ENCODE measurements at regions not wholly inside any gene's neighbourhood (a gene's known extent, or its start where the extent isn't known, plus 50 kb on each side); places are given as distances from the start of the nearest gene placed in this dataset.

DNA sequence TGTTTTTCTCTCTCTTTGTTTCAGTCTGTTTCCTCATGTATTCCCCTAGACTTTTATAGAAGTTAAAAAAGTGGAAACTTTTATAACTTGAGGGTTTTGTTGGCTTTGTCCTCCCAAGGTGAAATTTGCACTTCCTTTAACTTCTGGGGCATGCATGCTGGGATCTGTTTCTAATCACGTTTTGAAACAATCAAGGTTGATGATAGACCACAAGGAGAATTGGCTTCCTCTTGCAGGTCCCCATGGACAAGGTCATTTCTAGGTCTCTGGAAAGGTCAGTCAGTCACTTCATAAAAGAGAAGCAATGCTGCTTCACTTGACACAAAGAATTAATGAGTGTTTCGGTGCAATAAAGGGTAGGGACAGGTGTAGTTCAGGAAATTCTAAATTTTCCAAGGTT is 811.8 kb upstream of the CELF2 start:
- DNase-seq (ENCODE audit: low spot score) = no peak
- TF ChIP-seq, protein P1, sequence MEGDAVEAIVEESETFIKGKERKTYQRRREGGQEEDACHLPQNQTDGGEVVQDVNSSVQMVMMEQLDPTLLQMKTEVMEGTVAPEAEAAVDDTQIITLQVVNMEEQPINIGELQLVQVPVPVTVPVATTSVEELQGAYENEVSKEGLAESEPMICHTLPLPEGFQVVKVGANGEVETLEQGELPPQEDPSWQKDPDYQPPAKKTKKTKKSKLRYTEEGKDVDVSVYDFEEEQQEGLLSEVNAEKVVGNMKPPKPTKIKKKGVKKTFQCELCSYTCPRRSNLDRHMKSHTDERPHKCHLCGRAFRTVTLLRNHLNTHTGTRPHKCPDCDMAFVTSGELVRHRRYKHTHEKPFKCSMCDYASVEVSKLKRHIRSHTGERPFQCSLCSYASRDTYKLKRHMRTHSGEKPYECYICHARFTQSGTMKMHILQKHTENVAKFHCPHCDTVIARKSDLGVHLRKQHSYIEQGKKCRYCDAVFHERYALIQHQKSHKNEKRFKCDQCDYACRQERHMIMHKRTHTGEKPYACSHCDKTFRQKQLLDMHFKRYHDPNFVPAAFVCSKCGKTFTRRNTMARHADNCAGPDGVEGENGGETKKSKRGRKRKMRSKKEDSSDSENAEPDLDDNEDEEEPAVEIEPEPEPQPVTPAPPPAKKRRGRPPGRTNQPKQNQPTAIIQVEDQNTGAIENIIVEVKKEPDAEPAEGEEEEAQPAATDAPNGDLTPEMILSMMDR (IDR thresholded peaks at IDR 0.05; ENCODE audit: extremely low read depth, insufficient read depth, missing control alignments) = no peak
- in situ Hi-C loops (cut with MboI; ENCODE audit: low pct_unique_long_range_greater_than_20kb, low sequenced_read_pairs, unreplicated experiment) = no loop called here

DNA sequence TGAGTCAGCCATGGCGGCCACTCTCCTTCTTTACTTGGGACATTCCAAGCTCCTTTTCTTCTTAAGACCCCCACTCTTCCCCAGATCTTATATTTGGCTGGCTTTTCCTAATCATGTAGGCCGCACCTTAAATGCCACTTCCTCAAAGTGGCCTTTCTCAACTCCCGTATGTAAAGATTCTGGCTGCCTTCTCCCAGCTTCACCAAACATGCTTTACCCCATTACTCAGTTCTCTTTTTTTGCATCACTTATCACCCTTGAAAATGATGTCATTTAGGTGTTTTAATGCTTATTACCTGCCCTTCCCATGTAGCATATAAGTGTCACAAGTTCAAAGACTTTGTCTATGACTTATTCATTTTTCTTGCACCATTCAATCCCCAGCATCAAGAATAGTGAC is 810.1 kb upstream of the CELF2 start:
- in situ Hi-C loops (cut with MboI; ENCODE audit: low pct_unique_long_range_greater_than_20kb, low sequenced_read_pairs, unreplicated experiment) = no loop called here
- TF ChIP-seq, protein P1 (IDR thresholded peaks at IDR 0.05; ENCODE audit: extremely low read depth, insufficient read depth, missing control alignments) = no peak
- DNase-seq (ENCODE audit: low spot score) = no peak

DNA sequence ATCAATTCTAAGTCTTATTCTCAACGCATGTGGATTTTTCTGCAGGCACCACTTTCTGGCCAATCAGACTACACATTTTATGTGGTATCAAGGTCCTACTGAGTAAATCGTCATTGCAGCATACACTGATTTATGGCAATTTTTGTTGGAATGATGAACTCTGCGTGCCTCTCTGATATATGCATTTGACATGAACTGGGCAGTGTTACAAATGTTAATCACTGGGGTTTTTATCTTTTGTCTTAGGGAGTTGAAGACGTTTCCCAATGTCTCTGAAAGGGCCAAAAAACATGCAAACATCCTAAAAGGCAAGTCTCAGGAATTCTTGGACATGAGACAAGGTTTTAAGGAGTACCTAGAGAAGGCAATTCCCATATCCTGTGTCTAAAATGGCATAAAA is 809.5 kb upstream of the CELF2 start:
- TF ChIP-seq, protein P1 (IDR thresholded peaks at IDR 0.05; ENCODE audit: extremely low read depth, insufficient read depth, missing control alignments) = no peak
- in situ Hi-C loops (cut with MboI; ENCODE audit: low pct_unique_long_range_greater_than_20kb, low sequenced_read_pairs, unreplicated experiment) = no loop called here
- no peak for DNase-seq (ENCODE audit: low spot score)

DNA sequence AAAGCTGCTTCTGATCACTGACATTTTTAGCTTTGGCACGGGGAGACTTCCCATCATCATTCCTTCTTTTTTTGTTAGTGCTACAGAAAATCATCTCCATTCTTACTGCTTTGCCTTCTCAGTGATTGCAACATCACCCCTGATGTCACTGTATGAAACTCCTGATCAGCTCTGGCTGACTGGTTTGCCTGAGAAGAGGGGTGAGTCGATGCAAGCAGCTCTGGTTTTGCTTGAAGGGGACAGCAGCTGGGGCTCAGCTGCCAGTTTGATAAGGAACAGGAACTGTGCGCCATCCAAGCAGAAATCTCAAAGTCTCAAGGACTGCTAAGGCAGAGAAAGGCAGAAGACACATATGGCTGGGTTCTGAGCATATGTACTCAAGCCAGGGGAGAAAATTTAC is 808.5 kb upstream of the CELF2 start:
- DNase-seq (ENCODE audit: low spot score) = peak; percentile 7
- in situ Hi-C loops (cut with MboI; ENCODE audit: low pct_unique_long_range_greater_than_20kb, low sequenced_read_pairs, unreplicated experiment) = no loop called here
- TF ChIP-seq, protein P1 (IDR thresholded peaks at IDR 0.05; ENCODE audit: extremely low read depth, insufficient read depth, missing control alignments) = no peak

DNA sequence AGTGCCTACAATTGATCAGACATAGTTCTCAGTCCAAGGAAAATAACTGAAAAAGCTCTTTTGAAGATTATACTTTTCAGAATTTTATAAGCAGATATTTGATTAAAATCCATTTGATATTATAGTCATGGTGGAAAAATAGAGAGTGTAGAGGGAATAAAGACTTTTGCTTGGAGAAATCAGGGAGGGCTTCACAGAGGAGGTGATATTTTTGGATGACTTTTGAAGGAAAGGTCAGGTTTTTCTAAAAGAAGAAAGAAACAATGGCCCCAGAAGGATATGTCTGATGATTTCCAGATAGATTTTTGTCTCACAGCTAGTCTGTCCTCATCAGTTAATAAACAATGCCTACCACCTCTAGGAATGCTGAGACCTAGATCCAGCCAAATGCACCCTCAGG is 806.3 kb upstream of the CELF2 start:
- in situ Hi-C loops (cut with MboI; ENCODE audit: low pct_unique_long_range_greater_than_20kb, low sequenced_read_pairs, unreplicated experiment) = no loop called here
- no peak for DNase-seq (ENCODE audit: low spot score)
- TF ChIP-seq, protein P1 (IDR thresholded peaks at IDR 0.05; ENCODE audit: extremely low read depth, insufficient read depth, missing control alignments) = no peak

DNA sequence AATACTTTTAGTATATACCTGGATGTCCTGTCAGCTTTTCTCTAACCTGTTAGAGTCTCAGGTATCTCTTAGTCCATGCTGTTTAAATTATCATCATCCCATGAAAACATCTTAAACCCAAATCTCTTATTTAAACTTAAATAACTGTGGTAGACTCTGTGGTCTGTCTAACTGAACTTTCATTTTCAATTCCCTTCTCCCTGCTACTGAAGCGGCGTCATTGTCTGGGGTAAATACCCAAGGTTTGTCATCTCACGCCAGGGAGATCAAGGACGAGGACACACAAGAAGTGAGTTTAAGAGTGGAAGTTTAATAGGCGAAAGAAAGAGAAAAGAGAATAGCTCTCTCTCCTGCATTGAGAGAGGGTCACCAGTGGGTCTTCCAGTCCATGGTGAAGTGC is 804.4 kb upstream of the CELF2 start:
- in situ Hi-C loops (cut with MboI; ENCODE audit: low pct_unique_long_range_greater_than_20kb, low sequenced_read_pairs, unreplicated experiment) = no loop called here
- no peak for DNase-seq (ENCODE audit: low spot score)
- TF ChIP-seq, protein P1 (IDR thresholded peaks at IDR 0.05; ENCODE audit: extremely low read depth, insufficient read depth, missing control alignments) = no peak

DNA sequence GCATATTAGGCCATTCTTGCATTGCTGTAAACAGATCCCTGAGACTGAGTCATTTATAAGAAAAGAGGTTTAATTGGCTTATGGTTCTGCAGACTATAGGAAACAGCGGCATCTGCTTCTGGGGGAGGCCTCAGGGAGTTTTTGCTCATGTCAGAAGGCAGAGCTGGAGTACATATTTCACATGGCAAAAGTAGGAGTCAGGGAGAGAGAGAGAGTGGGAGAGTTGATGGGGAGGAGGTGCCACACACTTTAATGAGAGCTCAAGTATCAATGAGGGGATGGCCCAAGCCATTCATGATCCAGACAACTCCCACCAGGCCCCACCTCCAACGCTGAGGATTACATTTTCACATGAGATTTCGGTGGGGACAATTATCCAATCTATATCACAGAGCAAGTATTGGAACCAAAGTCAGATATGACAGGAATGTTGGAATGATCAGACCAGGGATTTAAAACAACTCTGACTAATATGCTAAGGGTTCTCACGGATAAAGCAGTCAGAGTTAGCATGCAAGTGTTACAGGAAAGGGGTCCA is 795.3 kb upstream of the CELF2 start:
- no peak for DNase-seq (ENCODE audit: low spot score)
- in situ Hi-C loops (cut with MboI; ENCODE audit: low pct_unique_long_range_greater_than_20kb, low sequenced_read_pairs, unreplicated experiment) = no loop called here
- TF ChIP-seq, protein P1 (IDR thresholded peaks at IDR 0.05; ENCODE audit: extremely low read depth, insufficient read depth, missing control alignments) = no peak

All from GM13977 (cell line).